GM21528 (cell line): ENCODE measurements at regions not wholly inside any gene's neighbourhood (a gene's known extent, or its start where the extent isn't known, plus 50 kb on each side); places are given as distances from the start of the nearest gene placed in this dataset.

Experiments used
- ATAC-seq: cut with Tn5 transposase; IDR thresholded peaks from one replicate; pipeline ENCODE4 v1.9.1; 2021; ENCODE audit warnings: mild to moderate bottlenecking, moderate library complexity; ENCODE audit not compliant: unreplicated experiment, low FRiP score

DNA sequence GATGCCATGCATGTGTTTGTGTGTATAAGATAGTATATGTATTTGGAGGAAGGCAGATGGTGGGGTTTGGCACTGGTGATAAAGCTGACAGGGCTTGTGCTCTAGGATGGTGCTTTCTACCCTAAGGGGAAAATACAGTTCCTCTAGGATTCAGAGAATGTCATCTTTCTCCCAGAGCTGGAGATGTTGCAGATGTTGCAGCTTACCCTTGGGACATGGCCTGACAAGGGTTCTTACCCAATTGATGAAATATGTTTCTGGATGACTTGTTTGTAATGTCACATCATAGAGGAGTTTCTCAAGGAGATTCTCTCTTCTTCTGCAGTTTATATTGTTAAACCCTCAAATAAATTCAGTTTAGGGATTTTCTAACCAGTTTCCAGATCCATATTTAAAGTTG is 52.5 kb upstream of the PITX2 start:
- no peak for ATAC-seq

DNA sequence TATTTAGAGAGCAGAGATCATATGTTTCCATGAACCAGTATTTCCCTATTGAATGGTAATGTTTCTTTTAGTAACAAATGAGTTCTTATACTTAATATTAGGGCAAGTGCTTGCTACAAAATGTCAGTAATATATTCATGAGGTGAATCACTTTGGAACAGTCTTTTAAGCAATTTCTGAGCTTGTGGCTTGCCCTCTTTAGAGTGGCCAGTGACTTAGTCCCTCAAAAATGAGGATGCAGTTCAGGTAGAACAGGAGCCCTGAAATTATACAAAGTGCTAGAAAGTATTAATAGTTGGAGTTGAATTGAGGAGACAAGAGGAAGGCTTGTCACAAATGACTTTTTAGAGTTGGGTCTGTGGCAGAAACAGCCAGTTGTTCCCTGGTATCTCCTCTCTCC is 53.4 kb upstream of the PITX2 start:
- no peak for ATAC-seq

DNA sequence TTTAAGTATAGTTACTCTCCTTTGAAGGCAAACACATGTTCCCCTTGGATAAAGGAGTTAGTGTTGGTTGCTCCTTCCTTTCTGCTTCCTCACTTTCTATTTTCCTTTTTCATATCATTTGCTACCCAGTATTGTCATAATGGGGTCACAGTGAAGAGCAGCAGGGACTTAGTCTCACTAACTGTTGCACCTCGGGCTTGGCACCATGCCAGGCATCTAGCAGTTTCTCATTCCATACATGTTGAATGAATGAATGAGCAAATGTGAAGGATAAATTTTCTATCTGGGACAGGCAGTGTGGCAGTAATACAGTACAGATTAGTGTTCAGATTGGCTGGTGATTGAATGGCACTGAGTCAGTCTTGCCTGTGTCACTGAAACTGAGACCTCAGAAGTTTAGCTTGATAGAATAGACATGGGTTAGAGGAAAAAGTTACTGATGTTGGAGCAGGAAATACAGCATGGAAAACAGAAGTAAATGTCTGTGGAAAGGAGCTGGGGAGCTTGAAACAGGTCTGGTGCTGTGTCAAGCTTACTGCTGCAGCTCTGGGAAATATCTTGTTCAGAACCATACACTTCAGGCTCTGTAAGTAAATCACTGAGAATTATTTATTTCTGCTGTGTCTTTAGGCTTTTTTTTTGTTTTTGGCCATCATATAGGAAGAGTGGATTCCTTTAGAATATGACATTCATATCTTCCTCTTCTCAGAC is 55.8 kb upstream of the PITX2 start:
- no peak for ATAC-seq

DNA sequence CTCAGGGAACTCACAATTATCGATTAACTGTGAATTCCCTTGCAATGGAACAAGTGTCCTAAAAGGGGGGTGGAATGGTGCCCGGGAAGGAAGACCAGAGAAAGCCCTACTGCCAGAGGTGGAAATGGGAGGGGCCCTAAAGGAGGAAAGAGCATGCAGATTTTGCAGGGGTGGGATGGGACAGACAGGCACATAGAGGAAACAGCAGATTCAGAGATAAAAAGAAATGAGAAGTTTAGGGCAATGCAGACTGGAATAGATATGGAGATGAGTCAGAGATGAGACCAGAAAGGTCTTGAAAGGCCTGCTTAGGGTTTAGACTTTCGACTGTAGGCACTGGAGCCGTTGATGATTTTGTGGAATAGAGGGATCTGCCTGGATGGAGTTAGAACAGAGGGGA is 57.4 kb upstream of the PITX2 start:
- ATAC-seq, result no peak

DNA sequence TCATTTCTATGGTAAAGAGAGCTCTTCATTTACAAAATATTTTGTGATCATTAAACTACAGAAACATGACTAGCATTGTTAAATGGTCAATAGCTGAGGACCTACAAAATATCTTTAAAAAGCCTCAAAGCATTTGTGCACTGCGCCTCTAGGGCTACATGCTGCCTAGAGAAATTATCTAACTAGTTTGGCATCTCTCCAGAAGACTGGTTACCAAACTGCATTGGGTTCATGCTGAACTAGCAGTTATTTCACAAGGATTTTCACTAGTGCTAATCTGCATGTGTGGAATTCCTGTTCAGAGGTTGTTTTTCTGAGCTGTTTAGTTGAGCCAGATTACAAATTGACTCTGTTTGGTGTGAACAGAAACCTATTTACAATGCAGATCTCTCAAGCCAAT is 58.5 kb upstream of the PITX2 start:
- ATAC-seq, result no peak

DNA sequence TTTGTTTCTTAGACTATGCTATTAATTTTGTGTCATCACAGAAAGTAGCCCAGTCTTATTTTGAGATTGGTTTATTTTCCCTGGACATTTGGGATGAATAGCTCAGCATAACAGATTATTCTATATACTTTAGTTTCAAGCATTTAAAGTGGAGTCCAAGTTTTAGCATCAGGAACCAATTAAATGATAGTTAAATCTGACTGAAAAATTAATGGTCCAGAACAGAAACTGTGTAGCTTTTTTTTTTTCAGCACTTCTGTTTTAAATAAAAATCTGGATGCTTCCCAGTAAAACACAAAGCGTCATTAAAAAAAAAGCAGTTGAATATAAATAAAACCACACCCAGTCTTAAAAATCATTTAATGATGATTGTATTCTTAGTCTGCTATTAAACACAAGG is 59.4 kb upstream of the PITX2 start:
- no peak for ATAC-seq

DNA sequence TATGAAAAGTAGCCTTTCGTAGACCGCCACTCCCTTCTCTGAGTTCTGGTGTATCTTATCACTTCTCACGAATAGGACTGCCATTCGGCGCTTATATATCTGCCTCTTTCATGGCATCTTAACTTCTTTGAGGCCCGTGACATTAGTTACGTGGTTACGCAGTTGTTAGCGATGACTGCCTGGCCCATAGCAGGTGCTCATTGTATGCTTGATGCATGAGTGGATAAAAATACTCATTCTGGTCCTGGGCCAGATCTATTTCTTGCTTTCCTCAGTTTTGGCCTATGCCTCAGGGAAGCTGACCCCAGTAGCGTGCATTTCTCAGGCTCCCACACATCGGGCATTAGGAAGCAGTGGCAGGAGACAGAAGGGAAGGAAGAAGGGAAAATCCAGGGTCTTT is 60.7 kb upstream of the PITX2 start:
- ATAC-seq, result no peak

DNA sequence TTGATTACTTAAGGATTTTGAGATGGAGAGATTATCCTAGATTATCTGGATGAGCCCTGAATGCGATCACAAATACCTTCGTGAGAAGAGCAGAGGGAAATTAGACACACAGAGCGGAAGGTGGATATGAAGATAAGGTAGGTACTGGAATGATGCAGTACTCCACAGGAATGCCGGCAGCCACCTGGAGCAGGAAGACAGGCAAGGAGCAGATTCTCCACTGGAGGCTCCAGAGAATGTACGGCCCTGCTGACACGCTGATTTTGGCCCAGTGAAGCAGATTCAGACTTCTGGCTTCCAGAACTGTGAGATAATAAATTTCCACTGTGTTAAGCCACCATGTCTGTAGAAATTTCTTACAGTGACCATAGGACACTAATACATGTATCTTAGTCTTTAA is 79.4 kb upstream of the PITX2 start:
- no peak for ATAC-seq

DNA sequence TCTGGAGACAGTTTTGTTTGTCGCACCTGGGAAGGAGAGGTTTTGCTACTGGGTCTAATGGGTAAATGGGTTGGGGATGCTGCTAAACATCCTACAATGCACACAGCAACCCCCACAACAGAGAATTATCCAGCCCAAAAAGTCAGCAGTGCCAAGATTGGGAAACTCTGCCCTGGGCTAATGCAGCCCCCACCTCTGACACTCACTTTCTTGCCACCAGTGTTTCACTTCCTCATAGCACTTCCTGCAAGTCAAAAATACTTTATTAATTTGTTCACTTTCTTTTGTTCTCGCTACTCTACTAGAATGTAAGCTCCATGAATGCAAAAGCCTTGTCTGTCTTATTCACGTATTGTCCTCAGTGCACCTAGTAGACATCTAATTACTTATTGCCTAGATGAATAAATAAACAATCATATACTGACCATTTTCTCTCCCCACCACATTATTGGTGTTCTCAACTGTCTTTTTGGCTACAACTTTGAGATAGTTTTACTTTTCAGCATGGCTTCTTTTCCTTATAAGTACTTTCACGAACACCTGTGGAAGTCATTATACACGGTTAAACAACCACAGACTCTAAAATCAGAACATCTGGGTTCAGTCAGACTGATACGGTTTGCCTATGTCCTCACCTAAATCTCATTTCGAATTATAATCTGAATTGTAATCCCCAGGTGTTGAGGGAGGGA is 82.0 kb upstream of the PITX2 start:
- ATAC-seq, result peak; percentile 64

DNA sequence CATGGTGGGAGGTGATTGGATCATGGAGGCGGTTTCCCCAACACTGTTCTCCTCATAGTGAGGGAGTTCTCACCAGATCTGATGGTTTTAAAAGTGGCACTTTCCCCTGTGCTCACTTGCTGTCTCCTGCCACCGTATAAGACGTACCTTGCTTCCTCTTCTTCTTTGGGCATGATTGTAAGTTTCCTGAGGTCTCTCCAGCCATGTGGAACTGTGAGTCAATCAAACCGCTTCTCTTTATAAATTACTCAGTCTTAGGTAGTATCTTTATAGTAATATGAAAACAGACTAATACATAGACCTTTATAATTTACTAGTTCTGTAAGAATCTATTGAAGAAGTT is 82.5 kb upstream of the PITX2 start:
- ATAC-seq, result no peak

DNA sequence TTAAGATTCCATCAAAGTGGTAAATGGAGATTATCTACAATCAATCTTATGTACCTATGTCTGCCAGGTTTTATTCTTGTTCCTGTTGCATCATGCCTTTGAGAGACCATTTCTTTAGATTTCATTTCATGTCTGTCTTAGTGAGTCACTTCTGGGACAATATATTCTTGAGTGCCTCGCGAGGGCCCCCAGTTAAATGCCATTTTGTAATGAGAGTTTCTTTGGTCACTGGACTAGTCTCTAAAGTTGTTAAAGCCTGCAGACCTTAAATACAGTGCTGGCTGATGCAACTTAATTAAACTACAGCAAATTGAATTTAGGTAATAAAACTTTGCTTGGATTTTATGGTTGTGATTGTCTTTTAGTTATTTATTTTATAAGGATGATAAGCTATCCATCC is 87.2 kb upstream of the PITX2 start:
- no peak for ATAC-seq

DNA sequence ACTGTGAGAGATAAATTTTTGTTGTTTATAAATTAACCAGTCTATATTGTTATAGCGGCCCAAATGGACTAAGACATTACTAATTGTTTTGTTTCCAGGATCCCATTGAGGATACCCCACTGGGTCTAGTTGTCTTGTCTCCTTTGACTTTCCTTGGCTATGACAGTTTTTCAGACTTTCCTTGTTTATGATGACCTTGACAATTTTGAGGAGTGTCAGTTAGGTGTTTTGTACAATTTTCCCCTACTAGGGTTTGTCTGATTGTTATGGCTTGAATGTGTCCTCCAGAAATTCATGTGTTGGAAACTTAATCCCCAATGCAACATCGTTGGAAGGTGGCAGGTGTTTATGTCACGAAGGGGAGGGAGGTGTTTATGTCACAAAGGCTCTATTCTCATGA is 89.6 kb upstream of the PITX2 start:
- no peak for ATAC-seq

DNA sequence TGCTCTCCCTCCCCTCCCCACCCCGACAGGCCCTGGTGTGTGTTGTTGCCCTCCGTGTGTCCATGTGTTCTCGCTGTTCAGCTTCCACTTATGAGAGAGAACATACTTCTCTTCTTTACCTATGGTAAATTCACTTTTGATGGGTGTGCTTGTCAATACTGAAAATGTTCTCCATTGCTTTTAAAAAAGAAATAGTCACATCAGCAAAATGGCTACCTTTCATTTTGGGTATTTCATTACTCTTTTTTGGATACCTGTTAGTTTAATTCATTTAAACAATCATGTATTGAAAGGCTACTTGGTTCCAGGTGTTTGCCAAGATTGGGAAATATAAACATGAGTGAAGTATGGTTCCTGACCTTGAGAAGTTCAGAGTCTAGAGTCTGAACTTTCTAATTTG is 107.4 kb upstream of the PITX2 start:
- no peak for ATAC-seq

DNA sequence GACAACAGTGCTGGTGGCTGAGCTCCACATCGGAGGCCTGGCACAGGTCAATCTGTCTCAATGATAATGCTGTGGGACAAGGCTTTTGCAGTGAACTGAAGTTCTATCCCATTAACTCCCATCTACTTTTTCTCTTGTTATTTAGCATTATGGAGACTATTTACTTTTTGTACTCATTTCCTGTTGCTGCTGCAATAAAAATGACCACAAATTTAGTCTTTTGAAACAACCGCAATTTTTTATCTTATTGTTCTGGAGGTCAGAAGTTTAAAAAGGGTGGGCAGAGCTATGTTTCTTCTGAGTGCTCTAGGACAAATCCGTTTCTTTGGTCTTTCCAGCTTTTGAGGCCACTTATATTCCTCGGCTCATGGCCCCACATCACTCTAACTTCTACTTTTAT is 111.0 kb upstream of the PITX2 start:
- no peak for ATAC-seq

DNA sequence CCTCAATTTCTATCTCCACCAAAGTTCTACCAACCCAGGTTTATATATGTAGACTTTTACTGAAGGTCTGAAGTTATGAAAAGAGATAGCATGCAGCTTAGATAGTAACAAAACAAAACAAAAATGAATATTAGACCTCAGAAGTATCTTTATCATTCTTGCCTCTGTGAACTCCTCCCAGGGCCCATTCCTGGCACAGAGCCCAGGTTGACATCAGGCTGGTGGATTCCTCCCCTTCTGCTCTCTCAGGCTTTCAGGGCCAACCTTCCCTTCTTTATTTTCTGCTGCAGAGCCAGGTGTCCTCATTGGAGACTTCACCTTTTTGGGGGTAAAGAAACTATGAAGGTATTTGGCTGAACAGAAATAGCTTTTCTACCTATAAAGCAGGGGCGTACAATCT is 112.8 kb upstream of the PITX2 start:
- ATAC-seq, result no peak

DNA sequence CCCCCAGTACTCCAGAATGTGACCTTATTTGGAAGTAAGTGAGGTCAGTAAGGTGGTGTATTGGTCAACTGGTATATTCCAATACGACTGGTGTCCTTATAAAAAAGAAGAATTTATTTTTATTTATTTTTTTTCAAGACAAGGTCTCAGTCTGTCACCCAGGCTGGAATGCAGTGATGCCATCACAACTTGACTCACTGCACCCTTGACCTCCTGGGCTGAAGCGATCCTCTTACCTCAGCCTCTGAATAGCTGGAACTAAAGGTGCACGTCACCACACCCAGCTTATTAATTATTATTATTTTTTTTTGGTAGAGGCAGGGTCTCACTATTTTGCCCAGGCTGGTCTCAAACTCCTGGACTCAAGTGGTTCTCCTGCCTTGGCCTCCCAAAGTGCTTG is 115.1 kb upstream of the PITX2 start:
- ATAC-seq, result no peak

DNA sequence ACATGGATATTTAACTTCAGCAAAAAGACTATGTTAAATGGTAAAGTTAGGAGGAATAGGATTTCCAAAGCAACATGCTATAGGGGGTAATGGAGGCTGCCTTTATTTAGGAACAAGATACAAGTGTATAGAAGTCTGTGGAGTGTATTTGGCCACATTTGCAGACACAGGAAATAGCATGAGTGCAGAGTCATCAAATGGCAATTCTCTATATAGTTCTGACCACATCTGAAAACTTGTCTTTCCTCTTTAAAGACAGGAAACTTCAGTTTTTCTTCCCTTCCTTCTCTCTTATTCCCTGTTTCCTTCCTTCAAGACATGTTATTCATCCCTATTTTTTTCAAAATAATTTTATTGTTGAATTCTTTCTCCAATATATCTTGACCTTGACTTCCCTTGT is 119.3 kb upstream of the PITX2 start:
- no peak for ATAC-seq

DNA sequence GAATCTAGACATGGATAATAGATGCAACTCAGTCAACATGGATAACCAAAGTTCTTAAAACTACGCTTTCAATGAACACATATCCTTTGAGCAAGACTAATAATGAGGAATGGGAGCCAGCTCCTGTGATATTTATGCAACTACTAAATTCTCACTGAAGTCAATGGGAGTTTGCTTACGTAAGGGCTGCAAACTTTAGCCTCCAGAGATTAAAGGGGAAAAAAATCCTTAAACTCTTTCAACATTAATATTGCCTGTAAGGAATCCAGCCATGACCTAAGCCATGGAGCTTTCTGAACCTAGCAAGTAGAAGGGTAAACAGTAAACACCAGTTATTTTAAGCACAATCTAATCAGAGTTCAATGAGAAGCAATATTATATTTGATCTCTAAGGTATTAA is 125.2 kb upstream of the PITX2 start:
- no peak for ATAC-seq

DNA sequence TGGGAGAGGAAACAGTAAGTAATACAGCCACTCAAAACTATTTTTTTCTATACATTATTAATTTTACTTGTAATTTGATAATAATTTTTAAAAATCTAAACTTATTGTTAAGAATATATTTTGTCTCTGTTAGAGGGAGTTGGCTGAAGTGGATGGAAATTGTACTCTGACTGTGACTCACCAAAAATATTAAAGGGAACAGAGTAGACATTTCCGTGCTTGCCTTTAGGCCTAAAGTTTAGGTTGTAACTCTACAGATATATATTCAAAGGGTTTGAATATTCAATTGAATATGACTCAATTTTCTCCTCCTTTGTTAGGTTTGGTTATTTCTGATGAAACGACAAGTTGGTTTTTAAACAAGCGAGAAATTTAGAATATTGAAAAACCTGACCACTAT is 128.3 kb upstream of the PITX2 start:
- no peak for ATAC-seq

DNA sequence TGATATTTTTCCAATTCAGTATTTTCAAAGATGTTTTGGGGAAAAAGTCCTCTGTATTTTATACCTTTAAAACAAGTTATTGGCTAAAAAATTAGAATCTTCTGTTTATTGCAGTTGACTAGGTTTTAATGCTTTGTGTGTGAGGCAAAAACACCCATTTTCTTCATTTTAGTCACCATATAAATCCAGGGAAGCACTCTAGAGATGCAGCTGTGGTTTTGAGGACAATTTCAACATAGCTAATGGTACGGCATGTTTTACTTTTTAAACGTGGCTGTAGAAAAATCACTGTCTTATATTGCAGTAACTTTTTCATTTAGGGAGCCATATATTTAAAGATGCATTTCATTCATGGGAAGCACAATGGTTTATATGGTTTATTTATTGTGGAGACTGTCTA is 129.1 kb upstream of the PITX2 start:
- no peak for ATAC-seq

DNA sequence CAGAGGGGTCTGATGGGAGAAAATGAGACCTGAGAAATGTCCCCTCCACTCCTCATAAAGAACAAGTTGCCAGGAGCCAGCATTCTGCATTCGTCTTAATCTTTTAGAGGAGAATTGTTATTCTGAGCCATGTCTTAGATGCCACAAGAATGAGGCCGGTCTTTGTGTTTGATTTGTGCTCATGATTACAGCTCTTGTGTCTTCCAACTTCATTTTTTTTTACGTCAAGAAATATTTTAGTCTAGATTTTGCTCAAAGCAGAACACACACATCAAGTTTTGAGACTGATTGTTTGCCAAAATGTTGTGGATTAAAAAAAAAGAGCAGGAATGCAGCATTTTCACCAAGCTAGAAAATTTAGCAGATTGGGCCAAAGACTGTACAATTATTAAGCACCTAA is 130.6 kb upstream of the PITX2 start:
- no peak for ATAC-seq

DNA sequence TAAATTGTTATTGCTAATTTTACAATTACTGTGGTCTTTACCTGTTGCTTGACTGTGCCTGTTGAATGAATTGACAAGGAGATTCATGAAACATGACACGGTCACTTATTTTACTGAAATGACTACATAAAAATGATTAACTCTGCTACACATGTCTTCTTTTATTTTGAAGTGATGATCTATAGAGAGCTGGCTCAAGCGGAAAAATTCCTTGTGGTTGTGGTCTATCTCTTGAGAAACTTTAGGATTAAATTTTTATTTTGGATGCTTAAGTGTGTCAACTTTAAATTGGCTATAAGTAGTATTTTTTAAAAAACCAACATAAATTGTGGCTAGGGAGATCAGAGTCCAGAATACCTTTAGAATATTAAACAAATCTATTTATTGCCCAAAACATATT is 131.8 kb upstream of the PITX2 start:
- no peak for ATAC-seq

DNA sequence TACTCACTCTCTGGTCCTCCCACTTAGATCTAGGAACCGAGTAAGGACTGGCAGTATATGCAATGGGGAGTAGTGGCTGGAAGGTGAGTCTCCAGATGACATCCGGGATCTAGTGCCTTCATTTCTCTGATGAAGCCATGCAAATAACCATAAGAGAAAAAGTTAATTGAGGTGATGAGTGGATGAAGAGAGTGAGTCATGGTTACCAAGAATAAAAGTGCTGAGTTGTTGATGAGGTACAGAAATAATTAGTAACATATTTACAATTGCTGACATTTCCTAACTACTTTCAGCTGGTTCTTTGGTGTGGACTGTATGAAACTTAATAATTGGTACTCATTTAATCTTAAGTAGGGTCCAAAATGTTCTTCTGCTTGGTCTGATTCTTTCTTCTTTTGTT is 146.7 kb upstream of the PITX2 start:
- ATAC-seq, result no peak
